ENCODE measurements at regions not wholly inside any gene's neighbourhood (a gene's known extent, or its start where the extent isn't known, plus 50 kb on each side); places are given as distances from the start of the nearest gene placed in this dataset.

DNA sequence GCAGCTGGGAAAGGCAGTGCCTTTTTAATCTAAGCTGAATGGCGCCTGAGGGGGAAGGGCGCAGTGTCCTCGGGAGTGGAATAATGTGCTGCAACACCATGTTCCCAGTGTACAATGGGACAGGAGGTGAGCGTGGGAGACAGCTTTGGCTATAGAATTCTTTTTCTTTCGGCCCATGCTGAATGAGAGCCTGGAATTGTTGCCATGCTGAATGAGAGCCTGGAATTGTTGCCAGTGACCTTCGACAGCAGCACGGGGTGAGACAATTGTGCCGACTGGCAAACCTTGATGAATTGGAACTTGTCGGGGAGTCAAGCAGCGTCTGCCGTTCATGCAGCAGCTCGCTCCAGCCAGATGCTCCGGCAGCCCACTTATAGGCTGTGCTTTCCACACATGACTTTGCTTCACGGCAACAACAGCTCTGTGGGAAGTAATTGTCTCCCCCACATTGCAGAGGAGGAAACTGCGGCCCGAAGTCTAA, 141.4 kb upstream of the E2F8 start:
- TF ChIP-seq, protein P1, sequence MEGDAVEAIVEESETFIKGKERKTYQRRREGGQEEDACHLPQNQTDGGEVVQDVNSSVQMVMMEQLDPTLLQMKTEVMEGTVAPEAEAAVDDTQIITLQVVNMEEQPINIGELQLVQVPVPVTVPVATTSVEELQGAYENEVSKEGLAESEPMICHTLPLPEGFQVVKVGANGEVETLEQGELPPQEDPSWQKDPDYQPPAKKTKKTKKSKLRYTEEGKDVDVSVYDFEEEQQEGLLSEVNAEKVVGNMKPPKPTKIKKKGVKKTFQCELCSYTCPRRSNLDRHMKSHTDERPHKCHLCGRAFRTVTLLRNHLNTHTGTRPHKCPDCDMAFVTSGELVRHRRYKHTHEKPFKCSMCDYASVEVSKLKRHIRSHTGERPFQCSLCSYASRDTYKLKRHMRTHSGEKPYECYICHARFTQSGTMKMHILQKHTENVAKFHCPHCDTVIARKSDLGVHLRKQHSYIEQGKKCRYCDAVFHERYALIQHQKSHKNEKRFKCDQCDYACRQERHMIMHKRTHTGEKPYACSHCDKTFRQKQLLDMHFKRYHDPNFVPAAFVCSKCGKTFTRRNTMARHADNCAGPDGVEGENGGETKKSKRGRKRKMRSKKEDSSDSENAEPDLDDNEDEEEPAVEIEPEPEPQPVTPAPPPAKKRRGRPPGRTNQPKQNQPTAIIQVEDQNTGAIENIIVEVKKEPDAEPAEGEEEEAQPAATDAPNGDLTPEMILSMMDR (IDR thresholded peaks at IDR 0.05; ENCODE audit: poor library complexity), result no peak
- TF ChIP-seq EZH2 (IDR thresholded peaks at IDR 0.05; ENCODE audit: borderline replicate concordance), result no peak
